ENCODE measurements at regions not wholly inside any gene's neighbourhood (a gene's known extent, or its start where the extent isn't known, plus 50 kb on each side); places are given as distances from the start of the nearest gene placed in this dataset.

- no peak for DNase-seq (ENCODE audit: low spot score)
Observed at GRCh38 chr9:1757186-1757585, 258.0 kb upstream of the SMARCA2 start.

GRCh38 chr9:1759009-1759408 lies 256.1 kb upstream of the SMARCA2 start:
- DNase-seq (ENCODE audit: low spot score) = no peak

GRCh38 chr9:1759771-1760300 lies 255.3 kb upstream of the SMARCA2 start:
- no peak for DNase-seq (ENCODE audit: low spot score)

- DNase-seq (ENCODE audit: low spot score) = no peak
Observed at GRCh38 chr9:1761807-1762206, 253.3 kb upstream of the SMARCA2 start.

GRCh38 chr9:1766042-1766441 lies 249.1 kb upstream of the SMARCA2 start:
- no peak for DNase-seq (ENCODE audit: low spot score)

- DNase-seq (ENCODE audit: low spot score) = no peak
Observed at GRCh38 chr9:1768561-1768960, 246.6 kb upstream of the SMARCA2 start.

- no peak for DNase-seq (ENCODE audit: low spot score)
Observed at GRCh38 chr9:1771094-1771789, 243.9 kb upstream of the SMARCA2 start.

- DNase-seq (ENCODE audit: low spot score) = no peak
Observed at GRCh38 chr9:1775230-1775629, 239.9 kb upstream of the SMARCA2 start.

- DNase-seq (ENCODE audit: low spot score) = no peak
Observed at GRCh38 chr9:1776668-1777067, 238.5 kb upstream of the SMARCA2 start.

- DNase-seq (ENCODE audit: low spot score) = no peak
Observed at GRCh38 chr9:1791191-1791590, 224.0 kb upstream of the SMARCA2 start.

- no peak for DNase-seq (ENCODE audit: low spot score)
Observed at GRCh38 chr9:1794547-1795270, 220.4 kb upstream of the SMARCA2 start.

- DNase-seq (ENCODE audit: low spot score) = no peak
Observed at GRCh38 chr9:1804128-1804865, 210.8 kb upstream of the SMARCA2 start.

- DNase-seq (ENCODE audit: low spot score) = no peak
Observed at GRCh38 chr9:1829719-1830118, 185.4 kb upstream of the SMARCA2 start.

GRCh38 chr9:1832960-1833359 lies 182.2 kb upstream of the SMARCA2 start:
- no peak for DNase-seq (ENCODE audit: low spot score)

- peak; percentile 11 for DNase-seq (ENCODE audit: low spot score)
Observed at GRCh38 chr9:1837453-1838084, 177.6 kb upstream of the SMARCA2 start.

GRCh38 chr9:1839909-1840308 lies 175.2 kb upstream of the SMARCA2 start:
- DNase-seq (ENCODE audit: low spot score) = no peak

GRCh38 chr9:1845425-1845824 lies 169.7 kb upstream of the SMARCA2 start:
- DNase-seq (ENCODE audit: low spot score) = no peak

GRCh38 chr9:1855726-1856125 lies 159.4 kb upstream of the SMARCA2 start:
- no peak for DNase-seq (ENCODE audit: low spot score)

GRCh38 chr9:1857808-1858207 lies 157.3 kb upstream of the SMARCA2 start:
- no peak for DNase-seq (ENCODE audit: low spot score)

- peak; percentile 12 for DNase-seq (ENCODE audit: low spot score)
Observed at GRCh38 chr9:1869843-1870242, 145.3 kb upstream of the SMARCA2 start.

- no peak for DNase-seq (ENCODE audit: low spot score)
Observed at GRCh38 chr9:1870915-1871314, 144.2 kb upstream of the SMARCA2 start.
